Endothelial cell of umbilical vein (primary cell): ENCODE measurements at regions not wholly inside any gene's neighbourhood (a gene's known extent, or its start where the extent isn't known, plus 50 kb on each side); places are given as distances from the start of the nearest gene placed in this dataset.

ENCODE experiments used
- BruUV-seq: library from RNA; stranded (reverse); fragments of 400-500 nt; replicated peaks from 2 replicates; lab custom pipeline; 2021; lab: Mats Ljungman, UMichigan
- CTCF ChIA-PET: fragments of 300-600, 350-600 bp; sonication (Branson Sonifier 250); formaldehyde crosslinking; loops from one replicate; lab custom pipeline; 2021; ENCODE audit warnings: antibody characterized with exemption, inconsistent platforms; lab: Charles Lee
- POLR2A ChIA-PET: fragments of 300-600, 350-600 bp; sonication (Branson Sonifier 250); formaldehyde crosslinking; loops from one replicate; lab custom pipeline; 2021; ENCODE audit warnings: antibody characterized with exemption, inconsistent platforms; lab: Charles Lee
- DNase-seq: peaks from one replicate; pipeline ENCODE4 v3.0.0-alpha.2; 2011; ENCODE audit warnings: low read depth, low spot score
- FAIRE-seq: peaks from 2 replicates; lab custom pipeline; 2011; peaks lifted over from hg19 to GRCh38; lab: Jason Lieb, UNC
- H2AFZ ChIP-seq: 2 replicates; pipeline ENCODE4 v1.6.0; 2012; ENCODE audit warnings: low read depth, low read length, control low read depth, inconsistent platforms
- H3K27ac ChIP-seq: 2 replicates; pipeline ENCODE4 v1.5.1; 2011; ENCODE audit warnings: low read depth, mild to moderate bottlenecking, control low read depth, low read length, moderate library complexity; ENCODE audit not compliant: insufficient read depth
- H3K27me3 ChIP-seq, 2 experiments: 2 replicates each; pipeline versions ENCODE4 v1.6.0 to v1.6.1; 2011; ENCODE audit warnings: low read length in 2 of 2, mixed read lengths in 1 of 2; ENCODE audit not compliant: control insufficient read depth in 2 of 2, insufficient read depth in 2 of 2
- H3K36me3 ChIP-seq, 2 experiments: 2 replicates in 1 of 2; 3 replicates in 1 of 2; pipeline ENCODE4 v1.5.1; 2011; ENCODE audit warnings: low read length in 2 of 2, mild to moderate bottlenecking in 1 of 2, moderate library complexity in 1 of 2; ENCODE audit not compliant: control insufficient read depth in 2 of 2, insufficient read depth in 2 of 2; ENCODE audit errors: extremely low read depth in 1 of 2
- H3K4me1 ChIP-seq: 3 replicates; pipeline ENCODE4 v1.5.1; 2011; ENCODE audit warnings: mild to moderate bottlenecking, low read length; ENCODE audit not compliant: control insufficient read depth, insufficient read depth; ENCODE audit errors: extremely low read depth
- H3K4me2 ChIP-seq: 2 replicates; pipeline ENCODE4 v1.6.1; 2011; ENCODE audit warnings: low read length, control low read depth, mixed read lengths; ENCODE audit not compliant: insufficient read depth
- H3K4me3 ChIP-seq, 3 experiments: fragments of 200-600 bp in 1 of 3; sonication (generic), shearing (Covaris generic) in 1 of 3; replicated peaks in 1 of 3; 2 replicates each; pipeline ENCODE4 v1.5.1; 2011 to 2016; ENCODE audit warnings: control low read depth in 3 of 3, low read length in 3 of 3, mild to moderate bottlenecking in 2 of 3, inconsistent platforms in 1 of 3, low read depth in 1 of 3, moderate library complexity in 1 of 3; ENCODE audit not compliant: insufficient read depth in 1 of 3
- H3K79me2 ChIP-seq: 2 replicates; pipeline ENCODE4 v1.6.0; 2012; ENCODE audit warnings: low read length, inconsistent platforms; ENCODE audit not compliant: control insufficient read depth, insufficient read depth
- H3K9ac ChIP-seq: replicated peaks from 2 replicates; pipeline ENCODE3; 2011; ENCODE audit warnings: low read length, control low read depth; ENCODE audit not compliant: insufficient read depth; ENCODE audit errors: extremely low read depth
- H3K9me1 ChIP-seq: replicated peaks from 3 replicates; pipeline ENCODE4 v1.6.0; 2011; ENCODE audit warnings: mild to moderate bottlenecking, low read length; ENCODE audit not compliant: control insufficient read depth, insufficient read depth; ENCODE audit errors: extremely low read depth
- H3K9me3 ChIP-seq: replicated peaks from 2 replicates; pipeline ENCODE4 v1.5.1; 2012; ENCODE audit warnings: low read length, inconsistent platforms; ENCODE audit not compliant: control insufficient read depth, insufficient read depth
- H4K20me1 ChIP-seq: replicated peaks from 2 replicates; pipeline ENCODE3; 2011; ENCODE audit warnings: mild to moderate bottlenecking, low read length; ENCODE audit not compliant: control insufficient read depth, insufficient read depth; ENCODE audit errors: extremely low read depth
- CTCF ChIP-seq, 2 donors: IDR thresholded peaks; 1 replicate in 1 of 2; 2 replicates in 1 of 2; pipeline ENCODE4 v1.5.1; 2011; ENCODE audit warnings: low read length in 2 of 2, mild to moderate bottlenecking in 2 of 2, moderate library complexity in 2 of 2, control low read depth in 1 of 2, inconsistent platforms in 1 of 2, low read depth in 1 of 2; ENCODE audit not compliant: insufficient read depth in 1 of 2; ENCODE audit errors: extremely low read depth in 1 of 2
- EZH2 ChIP-seq: IDR thresholded peaks from 2 replicates; pipeline ENCODE4 v1.6.1; 2012; ENCODE audit warnings: borderline replicate concordance, low read depth, mild to moderate bottlenecking, moderate library complexity, low read length, inconsistent platforms; ENCODE audit not compliant: severe bottlenecking
- FOS ChIP-seq: IDR thresholded peaks from 2 replicates; pipeline ENCODE4 v1.6.1; 2011; ENCODE audit warnings: mild to moderate bottlenecking, low read length, moderate library complexity, borderline replicate concordance; ENCODE audit not compliant: insufficient read depth
- GATA2 ChIP-seq: IDR thresholded peaks from 2 replicates; pipeline ENCODE4 v1.7.0; 2011; ENCODE audit warnings: low read depth, mild to moderate bottlenecking, moderate library complexity, mixed read lengths, low read length; ENCODE audit not compliant: insufficient read length, insufficient read depth
- JUN ChIP-seq: IDR thresholded peaks from 2 replicates; pipeline ENCODE4 v1.6.1; 2011; ENCODE audit warnings: borderline replicate concordance, low read depth; ENCODE audit not compliant: insufficient read length, insufficient read depth
- MAX ChIP-seq: IDR thresholded peaks from 2 replicates; pipeline ENCODE4 v1.6.1; 2011; ENCODE audit not compliant: insufficient read depth, insufficient read length
- MYC ChIP-seq: IDR thresholded peaks from one replicate; pipeline ENCODE4 v1.6.1; 2011; ENCODE audit warnings: mild to moderate bottlenecking, low read depth, low read length
- POLR2A ChIP-seq: IDR thresholded peaks from 2 replicates; pipeline ENCODE4 v1.6.1; 2012; ENCODE audit warnings: low read depth, mild to moderate bottlenecking, control low read depth, low read length
- POLR2AphosphoS5 ChIP-seq: IDR thresholded peaks from 2 replicates; pipeline ENCODE4 v1.6.1; 2012; ENCODE audit warnings: low read depth, mild to moderate bottlenecking, control low read depth, low read length, moderate library complexity; ENCODE audit not compliant: insufficient read depth
- dilution Hi-C: fragments of 300-500 bp; cut with MboI; formaldehyde crosslinking; loops from one replicate; pipeline ENCODE4 v1.15.0; 2019; ENCODE audit warnings: low sequenced_read_pairs; ENCODE audit not compliant: extremely low pct_ligation_motif_present
- intact Hi-C: fragments of 100-400 bp; cut with micrococcal nuclease; formaldehyde crosslinking; loops from one replicate; pipeline ENCODE4 v1.10.0; 2022

GRCh38 chr2:126783341-126783740 lies 115.3 kb upstream of the TEX51 start:
- Histone ChIP-seq H3K4me2 (no peak overlapping the region), H3K27me3 (no peaks in the 10 kb centered on the region), H3K27ac (no peak overlapping the region), H3K36me3 (no peaks in the 10 kb centered on the region), H3K79me2 (no peaks in the 10 kb centered on the region), H3K9ac (no peak overlapping the region), H3K9me3 (no peaks in the 10 kb centered on the region), H3K4me3 (no peak overlapping the region), H2AFZ (no peak overlapping the region), H3K4me1 (no peaks in the 10 kb centered on the region), H3K9me1 (no peaks in the 10 kb centered on the region), H4K20me1 (no peaks in the 10 kb centered on the region)
- FAIRE-seq (no peak), DNase-seq (no peak)
- ChIA-PET POLR2A (no interaction called here), CTCF (no interaction called here)
- TF ChIP-seq GATA2 (no peak), EZH2 (no peak), POLR2AphosphoS5 (no peak)
- BruUV-seq = no TSS peak
- intact Hi-C loops (no loop called here), dilution Hi-C loops (no loop called here)

- Histone ChIP-seq H3K9me3 (no peaks in the 10 kb centered on the region), H3K36me3 (no peaks in the 10 kb centered on the region), H4K20me1 (no peaks in the 10 kb centered on the region), H3K4me3 (no peak overlapping the region), H2AFZ (no peak overlapping the region), H3K27me3 (no peaks in the 10 kb centered on the region), H3K79me2 (no peaks in the 10 kb centered on the region), H3K9ac (no peak overlapping the region), H3K4me1 (no peaks in the 10 kb centered on the region), H3K4me2 (no peak overlapping the region), H3K27ac (no peak overlapping the region), H3K9me1 (no peaks in the 10 kb centered on the region)
- no peak for FAIRE-seq
- TF ChIP-seq EZH2 = no peak
- TF ChIP-seq POLR2A = no peak
- TF ChIP-seq GATA2 = no peak
- no peak for TF ChIP-seq POLR2AphosphoS5
- no peak for TF ChIP-seq CTCF (IDR thresholded peaks at IDR 0.05; ENCODE audit: extremely low read depth in 1 of 2, insufficient read depth in 1 of 2, low read depth in 1 of 2, low read length in 2 of 2)
- no peak for TF ChIP-seq MAX
- no peak for TF ChIP-seq FOS
- no peak for TF ChIP-seq MYC
- no peak for TF ChIP-seq JUN
- ChIA-PET CTCF (interaction anchor here (0.9 kb wide), 1 partner anchor 16 kb away, joined by 3 read pairs; no protein-coding TSS in a partner anchor), POLR2A (no interaction called here)
- no TSS peak for BruUV-seq
- intact Hi-C loops (no loop called here), dilution Hi-C loops (no loop called here)
- DNase-seq = no peak
Measured at GRCh38 chr2:126784045-126784444, 114.6 kb upstream of the TEX51 start.
